ENCODE measurements at regions not wholly inside any gene's neighbourhood (a gene's known extent, or its start where the extent isn't known, plus 50 kb on each side); places are given as distances from the start of the nearest gene placed in this dataset.
A peak's percentile ranks its signal among the peaks of the same experiment; 100 is the strongest.

GRCh38 chr10:14397066-14397465 lies 66.3 kb upstream of the FRMD4A start:
- peak; percentile 99 for DNase-seq (ENCODE audit: low read depth)
- H3K4me3 ChIP-seq (ENCODE audit: low read length) = no peak overlapping the region
- TF ChIP-seq CTCF (conservative IDR thresholded peaks at IDR 0.05; ENCODE audit: low read depth, low read length) = no peak

- peak; percentile 73 for DNase-seq (ENCODE audit: low read depth)
- H3K4me3 ChIP-seq (ENCODE audit: low read length) = no peak overlapping the region
- peak; percentile 76 for TF ChIP-seq CTCF (conservative IDR thresholded peaks at IDR 0.05; ENCODE audit: low read depth, low read length)
These were observed 65.8 kb upstream of the FRMD4A start for GRCh38 chr10:14396411-14397048.

- TF ChIP-seq CTCF (conservative IDR thresholded peaks at IDR 0.05; ENCODE audit: low read depth, low read length) = no peak
- DNase-seq (ENCODE audit: low read depth) = no peak
- no peak overlapping the region for H3K4me3 ChIP-seq (ENCODE audit: low read length)
These were observed 63.5 kb upstream of the FRMD4A start for GRCh38 chr10:14394179-14394578.

GRCh38 chr10:14391342-14391741 lies 60.6 kb upstream of the FRMD4A start:
- no peak for TF ChIP-seq CTCF (conservative IDR thresholded peaks at IDR 0.05; ENCODE audit: low read depth, low read length)

GRCh38 chr10:14389981-14390590 lies 59.4 kb upstream of the FRMD4A start:
- no peak for TF ChIP-seq CTCF (conservative IDR thresholded peaks at IDR 0.05; ENCODE audit: low read depth, low read length)
- no peak for DNase-seq (ENCODE audit: low read depth)
- no peak overlapping the region for H3K4me3 ChIP-seq (ENCODE audit: low read length)

More at GRCh38 chr10:14391342-14391741, 60.6 kb upstream of the FRMD4A start:
- no peak overlapping the region for H3K4me3 ChIP-seq (ENCODE audit: low read length)
- DNase-seq (ENCODE audit: low read depth) = no peak

- H3K4me3 ChIP-seq (ENCODE audit: low read length) = no peak overlapping the region
- peak; percentile 78 for DNase-seq (ENCODE audit: low read depth)
- no peak for TF ChIP-seq CTCF (conservative IDR thresholded peaks at IDR 0.05; ENCODE audit: low read depth, low read length)
These were observed 55.2 kb upstream of the FRMD4A start for GRCh38 chr10:14385596-14386593.
